ENCODE measurements at regions not wholly inside any gene's neighbourhood (a gene's known extent, or its start where the extent isn't known, plus 50 kb on each side); places are given as distances from the start of the nearest gene placed in this dataset.

DNA sequence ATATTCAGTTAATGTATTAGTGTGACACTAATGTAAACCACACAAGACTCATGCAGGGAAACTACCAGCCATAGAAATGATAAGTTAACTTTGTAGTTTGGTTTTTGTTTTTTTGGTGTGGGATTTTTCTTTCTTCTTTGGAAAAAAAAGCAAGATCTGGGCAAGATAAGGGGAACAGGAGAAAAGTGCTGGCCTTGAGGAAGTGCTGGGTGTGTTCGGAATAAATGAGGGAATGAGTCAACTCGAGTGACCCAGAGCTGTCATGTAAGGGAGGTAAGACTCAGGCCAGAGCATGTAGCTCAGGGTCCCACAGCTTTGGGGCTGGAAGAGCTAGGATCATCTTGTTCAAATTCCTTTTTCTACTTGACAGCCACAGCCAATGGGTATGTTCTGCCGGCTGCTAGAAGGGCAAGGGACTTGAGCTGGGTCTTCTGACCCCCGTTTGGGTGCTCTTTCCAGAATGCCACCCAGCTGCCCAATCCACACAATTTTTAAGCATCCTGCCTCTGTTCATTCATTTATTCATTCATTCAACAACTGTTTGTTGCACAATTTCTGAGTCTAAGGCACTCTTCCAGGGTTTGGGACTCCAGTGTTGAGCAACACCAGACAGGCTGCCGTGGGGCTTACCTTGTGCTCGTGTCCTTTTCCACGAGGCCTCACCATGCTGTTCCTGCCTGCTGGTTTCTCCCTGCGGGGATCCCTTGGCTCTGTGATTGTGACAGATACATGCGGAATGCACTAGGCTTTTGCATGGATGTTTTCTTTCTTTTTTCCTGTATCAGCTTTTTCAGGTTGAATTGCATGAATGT is 54.5 kb downstream of the CLDN34 start:
- H3K4me1 Mint-ChIP-seq: peaks cover 30% of the 10 kb centered on the region
- peak overlapping the region; percentile 75 for H3K27ac Mint-ChIP-seq
- no peak overlapping the region for H3K4me3 Mint-ChIP-seq
- no peaks in the 10 kb centered on the region for H3K9me3 Mint-ChIP-seq
- ATAC-seq (no peak), DNase-seq (ENCODE audit: low spot score in 2 of 2) (no peak)
- H3K36me3 Mint-ChIP-seq: peaks cover 6% of the 10 kb centered on the region

DNA sequence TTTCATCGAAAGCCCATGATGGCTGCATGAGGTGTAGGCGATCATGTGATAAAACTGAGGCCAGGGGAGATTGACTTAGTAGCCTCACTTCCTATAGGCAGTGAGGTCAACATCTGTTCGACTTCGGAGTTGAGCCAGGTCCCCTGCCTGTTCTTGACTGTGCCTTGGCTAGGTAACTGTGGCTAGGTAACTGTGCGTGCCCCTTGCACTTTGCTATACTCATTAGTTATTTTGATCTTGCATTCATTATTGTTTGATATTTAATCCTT is 55.0 kb downstream of the CLDN34 start:
- peaks cover 25% of the 10 kb centered on the region for H3K4me1 Mint-ChIP-seq
- no peak overlapping the region for H3K27ac Mint-ChIP-seq
- ATAC-seq (no peak), DNase-seq (ENCODE audit: low spot score in 2 of 2) (no peak)
- H3K36me3 Mint-ChIP-seq: peaks cover under 1% of the 10 kb centered on the region
- H3K9me3 Mint-ChIP-seq: no peaks in the 10 kb centered on the region
- H3K4me3 Mint-ChIP-seq: no peak overlapping the region

DNA sequence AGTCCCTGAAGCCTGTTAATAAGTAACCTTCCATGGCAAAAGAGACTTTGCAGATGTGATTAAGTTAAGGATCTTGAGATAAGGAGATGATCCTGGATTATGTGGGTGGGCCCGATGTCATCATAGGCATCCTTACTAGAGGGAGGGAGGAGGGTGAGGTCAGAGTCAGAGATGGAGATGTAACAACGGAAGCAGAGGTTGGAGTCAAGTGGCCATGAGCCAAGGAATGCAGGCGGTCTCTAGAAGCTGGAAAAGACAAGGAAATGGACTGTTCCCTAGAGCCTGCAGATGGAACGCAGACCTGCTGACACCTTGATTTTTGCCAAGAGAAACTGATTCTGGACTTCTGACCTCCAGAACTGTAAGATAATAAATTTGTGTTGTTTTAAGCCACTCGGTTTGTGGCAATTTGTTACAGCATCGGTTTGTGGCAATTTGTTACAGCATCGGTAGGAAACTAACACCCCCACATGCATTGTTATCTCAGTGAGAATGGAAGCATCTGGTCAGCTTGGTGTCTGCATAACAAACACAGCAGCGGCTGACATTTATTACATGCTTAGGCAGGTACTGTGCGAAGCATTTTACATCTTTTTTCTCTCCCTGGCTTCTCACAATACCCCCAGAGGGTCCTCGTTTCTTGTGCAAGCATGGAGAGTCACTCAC is 55.6 kb downstream of the CLDN34 start:
- no peak for ATAC-seq
- no peaks in the 10 kb centered on the region for H3K36me3 Mint-ChIP-seq
- no peaks in the 10 kb centered on the region for H3K9me3 Mint-ChIP-seq
- DNase-seq (ENCODE audit: low spot score in 2 of 2): no peak
- H3K27ac Mint-ChIP-seq: no peak overlapping the region
- peaks cover 29% of the 10 kb centered on the region for H3K4me1 Mint-ChIP-seq
- no peak overlapping the region for H3K4me3 Mint-ChIP-seq

DNA sequence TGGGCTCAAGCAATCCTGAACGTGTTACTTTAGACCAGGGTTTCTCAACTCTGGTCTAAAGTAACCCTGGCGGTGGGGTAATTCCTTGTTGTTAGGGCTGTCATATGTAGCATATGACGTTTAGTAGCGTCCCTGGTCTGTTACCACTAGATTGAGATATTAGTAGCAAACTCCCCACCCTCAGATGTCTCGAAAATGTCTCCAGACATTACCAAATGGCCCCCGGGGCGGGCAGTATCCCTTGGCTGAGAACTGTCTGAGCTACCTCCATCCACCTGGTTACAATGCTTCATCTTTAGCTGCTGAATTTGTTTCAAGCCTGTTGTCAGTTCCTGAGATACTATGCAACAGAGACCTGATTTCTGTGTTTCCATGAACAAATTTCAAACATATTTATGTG is 56.7 kb downstream of the CLDN34 start:
- Mint-ChIP-seq H3K36me3 (no peaks in the 10 kb centered on the region), H3K27ac (no peak overlapping the region), H3K4me1 (peaks cover 31% of the 10 kb centered on the region), H3K9me3 (no peaks in the 10 kb centered on the region), H3K4me3 (no peak overlapping the region)
- ATAC-seq: no peak
- DNase-seq (ENCODE audit: low spot score in 2 of 2): no peak

DNA sequence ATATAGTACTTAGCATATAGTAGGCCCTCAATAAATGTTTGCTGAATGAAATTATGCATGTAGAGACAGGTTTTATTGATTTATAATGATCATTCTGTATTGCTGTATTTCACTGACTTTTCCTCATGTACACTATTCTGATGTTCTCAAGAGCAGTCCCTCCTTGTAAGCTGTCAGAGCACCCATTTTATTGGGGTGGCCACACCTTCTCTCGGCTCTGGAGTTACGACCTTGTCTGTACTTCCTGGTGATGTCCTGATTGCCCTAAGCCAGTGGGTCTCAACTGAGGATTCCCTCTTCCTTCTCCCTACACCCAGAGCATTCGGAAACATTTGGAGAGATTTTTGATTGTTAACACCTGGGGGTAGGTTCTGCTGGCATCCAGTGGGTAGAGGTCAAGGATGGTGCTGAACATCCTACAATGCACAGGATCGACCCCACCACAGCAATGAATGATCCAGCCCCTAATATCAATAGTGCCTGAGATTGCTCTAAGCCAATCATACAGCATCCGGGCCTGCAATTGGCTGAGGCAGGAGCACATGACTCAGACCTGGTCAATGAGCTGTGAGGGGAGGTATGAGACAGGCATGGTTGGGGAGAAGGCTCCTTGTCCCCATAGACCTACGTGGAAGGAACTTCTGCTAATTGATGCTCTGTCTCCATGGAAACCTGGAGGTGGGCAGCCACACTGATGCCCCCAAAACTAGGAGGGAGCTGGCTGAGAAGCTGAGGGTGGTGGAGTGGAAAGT is 58.8 kb downstream of the CLDN34 start:
- H3K9me3 Mint-ChIP-seq: no peaks in the 10 kb centered on the region
- H3K27ac Mint-ChIP-seq: no peak overlapping the region
- peaks cover 31% of the 10 kb centered on the region for H3K4me1 Mint-ChIP-seq
- H3K4me3 Mint-ChIP-seq: no peak overlapping the region
- no peak for DNase-seq (ENCODE audit: low spot score in 2 of 2)
- no peaks in the 10 kb centered on the region for H3K36me3 Mint-ChIP-seq
- ATAC-seq: no peak

DNA sequence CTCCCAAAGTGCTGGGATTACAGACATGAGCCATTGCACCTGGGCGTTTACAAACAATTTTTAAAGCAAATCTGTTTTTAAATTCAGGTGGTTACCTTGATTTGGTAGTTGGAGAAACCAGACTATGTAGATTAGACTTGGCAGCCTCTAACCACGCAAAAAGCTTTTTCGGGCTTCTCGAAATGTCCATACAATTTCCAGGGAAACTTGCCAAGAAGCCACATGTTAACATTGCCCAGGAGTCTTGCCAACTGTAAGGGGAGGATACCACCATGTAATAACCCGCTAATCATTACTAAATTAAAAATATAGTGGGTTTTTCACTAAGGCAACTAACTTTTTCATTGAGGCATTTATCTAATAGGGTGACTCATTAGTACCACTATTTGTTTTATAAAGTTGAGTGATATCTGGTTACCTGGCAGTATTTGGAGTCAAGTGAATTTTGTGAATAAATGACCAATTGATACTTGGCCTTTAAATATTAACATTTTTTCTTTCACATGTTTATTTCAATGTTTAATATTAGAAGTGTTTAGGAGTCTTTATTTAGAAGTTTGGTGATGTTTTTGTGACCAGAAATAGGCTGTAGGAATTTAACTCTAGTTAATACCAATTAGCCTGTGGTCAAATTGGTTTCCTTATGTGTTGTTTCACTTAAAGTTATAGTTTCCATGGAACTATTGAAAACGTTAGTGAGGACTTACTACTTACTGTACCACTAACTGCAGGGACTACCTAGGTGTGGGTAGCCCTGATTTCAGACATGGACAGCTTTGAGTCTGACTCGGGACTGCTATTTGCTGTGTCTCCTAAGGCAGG is 61.3 kb downstream of the CLDN34 start:
- H3K9me3 Mint-ChIP-seq: no peaks in the 10 kb centered on the region
- no peak overlapping the region for H3K4me3 Mint-ChIP-seq
- ATAC-seq: no peak
- no peak for DNase-seq (ENCODE audit: low spot score in 2 of 2)
- no peak overlapping the region for H3K27ac Mint-ChIP-seq
- H3K36me3 Mint-ChIP-seq: no peaks in the 10 kb centered on the region
- peaks cover 26% of the 10 kb centered on the region for H3K4me1 Mint-ChIP-seq

DNA sequence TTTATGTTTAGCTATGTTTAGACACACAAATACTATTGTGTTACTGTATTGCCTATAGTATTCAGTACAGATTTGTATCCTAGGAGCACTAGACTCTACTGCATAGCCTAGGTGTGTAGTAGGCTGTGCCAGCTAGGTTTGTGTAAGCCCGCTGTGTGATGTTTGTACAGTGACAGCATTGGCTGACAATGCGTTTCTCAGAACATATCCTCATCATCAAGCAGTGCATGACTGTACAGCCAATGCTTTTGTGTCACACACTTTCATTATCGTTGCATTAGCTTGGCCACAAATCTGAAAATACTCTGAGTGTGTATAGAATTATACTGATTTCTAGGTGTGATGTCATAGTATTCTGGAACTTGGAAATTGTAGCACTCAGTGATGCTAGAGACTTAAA is 63.4 kb downstream of the CLDN34 start:
- H3K36me3 Mint-ChIP-seq: no peaks in the 10 kb centered on the region
- H3K9me3 Mint-ChIP-seq: no peaks in the 10 kb centered on the region
- peak; percentile 76 for ATAC-seq
- peak overlapping the region; percentile 50 for H3K27ac Mint-ChIP-seq
- H3K4me3 Mint-ChIP-seq: no peak overlapping the region
- H3K4me1 Mint-ChIP-seq: peaks cover 26% of the 10 kb centered on the region
- DNase-seq (ENCODE audit: low spot score in 2 of 2): no peak

DNA sequence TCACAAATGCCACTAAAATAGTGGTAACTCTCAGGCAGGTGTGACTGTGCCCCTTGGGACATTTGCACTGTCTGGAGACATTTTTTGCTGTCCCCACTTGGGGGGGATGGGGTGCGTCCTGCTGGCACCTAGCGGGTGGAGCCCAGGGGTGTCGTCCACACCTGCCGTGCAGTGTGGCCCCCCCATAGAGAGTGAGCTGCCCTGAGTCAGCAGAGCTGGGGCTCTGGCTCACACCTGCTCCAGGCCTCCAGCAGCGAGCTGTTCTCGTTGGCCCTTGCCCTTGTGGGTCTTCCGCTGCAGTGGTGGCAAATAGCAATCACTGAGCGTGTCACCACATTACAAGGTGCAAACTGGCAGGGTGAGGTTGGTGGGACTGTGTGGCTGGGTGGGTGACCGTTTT is 64.6 kb downstream of the CLDN34 start:
- DNase-seq (ENCODE audit: low spot score in 2 of 2) (no peak), ATAC-seq (no peak)
- Mint-ChIP-seq H3K27ac (no peak overlapping the region), H3K36me3 (no peaks in the 10 kb centered on the region), H3K4me3 (no peak overlapping the region), H3K4me1 (peaks cover 20% of the 10 kb centered on the region), H3K9me3 (no peaks in the 10 kb centered on the region)

DNA sequence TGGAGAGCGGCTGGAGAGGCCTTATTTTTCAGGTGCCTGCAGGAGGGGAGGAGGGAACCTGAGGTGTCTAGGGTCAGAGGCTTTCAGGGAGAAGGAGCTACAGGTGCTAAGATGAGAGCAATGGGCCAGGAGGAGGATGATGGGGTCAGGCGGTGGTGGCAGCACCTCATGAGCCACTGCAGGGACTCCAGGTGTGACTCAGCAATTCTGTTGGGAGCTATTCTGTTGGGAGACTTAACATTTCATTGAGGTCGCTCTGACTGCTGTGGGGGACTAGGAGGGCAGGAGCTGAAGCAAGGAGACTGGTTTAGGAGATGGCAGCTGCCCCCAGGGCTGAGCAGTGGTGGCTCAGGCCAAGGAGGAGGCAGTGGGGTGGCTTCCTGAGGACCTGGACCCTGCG is 65.0 kb downstream of the CLDN34 start:
- Mint-ChIP-seq H3K9me3 (no peaks in the 10 kb centered on the region), H3K4me3 (no peak overlapping the region)

DNA sequence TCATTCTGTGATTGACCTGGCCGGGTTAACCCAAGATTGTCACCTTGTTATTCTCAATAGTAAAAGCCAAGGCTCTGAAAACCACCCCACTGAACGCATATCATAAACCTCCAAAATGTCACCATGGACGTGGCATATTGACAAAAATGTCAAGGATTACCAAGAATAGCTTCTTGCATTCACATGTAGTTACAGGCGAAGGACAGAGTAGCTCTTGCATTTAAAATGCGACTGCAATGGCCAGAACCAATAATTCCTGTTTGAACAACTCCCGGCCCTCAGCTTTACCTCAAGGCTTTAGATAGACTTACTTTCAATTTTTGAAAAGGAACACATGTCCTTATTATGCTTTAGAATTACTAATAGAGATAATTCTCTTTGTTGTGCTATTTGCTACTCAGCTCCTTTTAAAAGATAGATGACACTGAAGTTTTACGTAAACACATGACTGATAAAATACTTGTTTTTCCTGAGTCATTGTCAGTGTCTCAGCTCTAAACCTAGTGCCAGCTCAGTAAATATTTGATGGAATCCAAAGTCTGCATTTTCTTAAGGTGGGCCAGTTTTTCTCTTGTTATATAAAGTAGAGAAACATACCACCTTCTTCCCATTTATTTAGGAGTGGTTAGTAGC is 66.3 kb downstream of the CLDN34 start:
- Mint-ChIP-seq H3K9me3 (no peaks in the 10 kb centered on the region), H3K27ac (no peak overlapping the region), H3K36me3 (no peaks in the 10 kb centered on the region), H3K4me3 (no peak overlapping the region), H3K4me1 (peaks cover 13% of the 10 kb centered on the region)
- DNase-seq (ENCODE audit: low spot score in 2 of 2): no peak
- ATAC-seq: no peak

More for the DNA sequence above, 65.0 kb downstream of the CLDN34 start:
- DNase-seq (ENCODE audit: low spot score in 2 of 2) (no peak), ATAC-seq (no peak)
- H3K27ac Mint-ChIP-seq: no peak overlapping the region
- H3K36me3 Mint-ChIP-seq: no peaks in the 10 kb centered on the region
- H3K4me1 Mint-ChIP-seq: peaks cover 20% of the 10 kb centered on the region

DNA sequence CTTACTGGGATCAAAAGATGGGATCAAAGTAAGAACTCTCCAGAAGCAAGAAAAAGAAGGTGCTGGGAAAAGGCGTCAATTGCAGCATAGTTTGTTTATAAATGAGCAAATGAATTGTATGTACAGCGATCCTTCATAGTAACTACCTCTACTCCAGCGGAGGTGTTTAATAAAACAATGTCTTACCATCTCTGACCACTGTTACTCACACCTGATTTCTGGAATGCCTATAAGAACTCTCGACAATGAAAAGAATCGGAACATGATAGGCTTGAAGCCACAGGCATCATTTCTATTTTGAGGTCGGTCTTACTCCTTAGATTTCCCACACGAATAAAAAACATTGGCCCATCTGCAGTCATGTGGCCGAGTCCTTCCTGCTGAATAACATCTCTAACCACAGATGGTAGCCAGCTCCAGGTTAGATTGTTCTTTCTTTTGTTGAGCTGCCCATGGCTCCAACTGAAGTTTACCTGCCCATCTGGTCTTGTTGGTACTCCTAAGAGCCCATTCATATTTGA is 67.6 kb downstream of the CLDN34 start:
- Mint-ChIP-seq H3K4me3 (no peak overlapping the region), H3K4me1 (peaks cover 15% of the 10 kb centered on the region), H3K36me3 (no peaks in the 10 kb centered on the region), H3K27ac (no peak overlapping the region), H3K9me3 (no peaks in the 10 kb centered on the region)
- ATAC-seq (no peak), DNase-seq (ENCODE audit: low spot score in 2 of 2) (no peak)

DNA sequence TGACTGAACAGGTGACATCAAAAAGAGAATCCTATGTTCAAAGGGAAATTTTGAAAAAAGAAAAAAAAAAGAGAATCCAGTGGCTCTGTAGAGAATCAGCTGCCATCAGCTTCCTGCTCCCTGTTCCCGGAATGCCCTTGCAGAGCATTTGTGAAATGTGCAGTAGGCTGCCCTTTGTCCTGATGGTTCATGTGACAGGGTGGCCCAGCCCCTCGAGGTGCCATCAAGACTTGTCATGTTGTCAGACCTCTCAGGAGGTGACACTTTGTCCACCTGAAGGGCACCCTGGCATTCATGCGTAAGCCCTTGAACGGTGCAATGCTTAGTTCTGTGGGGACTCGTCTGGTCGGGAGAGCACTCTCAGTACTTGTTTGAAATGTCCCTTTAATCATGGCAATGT is 71.4 kb downstream of the CLDN34 start:
- Mint-ChIP-seq H3K27ac (no peak overlapping the region), H3K4me3 (no peak overlapping the region), H3K4me1 (peaks cover 13% of the 10 kb centered on the region), H3K9me3 (no peaks in the 10 kb centered on the region), H3K36me3 (no peaks in the 10 kb centered on the region)
- DNase-seq (ENCODE audit: low spot score in 2 of 2): no peak
- no peak for ATAC-seq

DNA sequence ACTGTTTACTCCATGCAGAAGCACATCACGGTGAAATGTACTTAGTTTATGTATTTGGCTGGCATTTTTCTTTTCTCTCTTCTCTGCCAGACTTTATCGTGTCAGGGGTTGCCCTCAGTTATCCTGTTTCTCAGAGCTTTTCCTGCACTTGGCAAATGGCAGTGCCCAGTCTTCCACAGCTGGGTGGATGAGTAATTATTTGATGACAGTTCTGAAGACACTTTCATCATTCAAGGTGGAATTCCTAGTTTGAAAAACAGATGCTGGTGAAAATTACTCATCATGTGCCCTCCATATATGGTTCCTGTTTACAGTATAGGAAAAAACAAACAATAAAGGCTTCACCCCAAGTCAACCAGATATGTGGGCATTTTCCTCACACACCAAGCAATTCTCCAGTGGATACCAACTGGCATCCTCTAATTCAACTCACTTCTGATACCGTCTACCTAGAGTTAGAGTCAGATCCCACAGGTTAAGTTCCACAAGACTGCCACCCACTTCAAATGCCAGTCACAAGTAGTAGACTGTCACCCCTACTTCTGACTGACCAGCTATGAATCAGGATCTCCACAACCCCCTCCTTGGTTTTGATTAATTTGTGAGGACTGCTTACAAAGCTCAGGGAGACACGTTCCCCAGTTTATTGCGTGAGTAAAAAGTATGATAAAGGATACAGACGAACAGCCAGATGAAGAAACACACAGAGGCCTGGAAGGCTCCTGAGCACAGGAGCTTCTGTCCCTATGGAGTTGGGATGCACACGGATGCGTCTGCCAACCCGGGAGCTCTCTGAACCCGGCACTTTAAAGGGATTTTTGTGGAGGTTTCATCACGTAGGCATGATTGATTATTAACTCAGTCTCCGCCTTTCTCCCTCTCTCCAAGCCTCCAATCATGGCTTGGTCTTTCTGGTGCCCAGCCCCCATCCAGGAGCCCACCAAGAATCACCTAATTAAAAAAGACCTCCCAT is 72.9 kb downstream of the CLDN34 start:
- DNase-seq (ENCODE audit: low spot score in 2 of 2): no peak
- peaks cover 7% of the 10 kb centered on the region for H3K4me1 Mint-ChIP-seq
- no peak overlapping the region for H3K27ac Mint-ChIP-seq
- no peak overlapping the region for H3K4me3 Mint-ChIP-seq
- ATAC-seq: peak; percentile 70
- H3K36me3 Mint-ChIP-seq: no peaks in the 10 kb centered on the region
- H3K9me3 Mint-ChIP-seq: no peaks in the 10 kb centered on the region

DNA sequence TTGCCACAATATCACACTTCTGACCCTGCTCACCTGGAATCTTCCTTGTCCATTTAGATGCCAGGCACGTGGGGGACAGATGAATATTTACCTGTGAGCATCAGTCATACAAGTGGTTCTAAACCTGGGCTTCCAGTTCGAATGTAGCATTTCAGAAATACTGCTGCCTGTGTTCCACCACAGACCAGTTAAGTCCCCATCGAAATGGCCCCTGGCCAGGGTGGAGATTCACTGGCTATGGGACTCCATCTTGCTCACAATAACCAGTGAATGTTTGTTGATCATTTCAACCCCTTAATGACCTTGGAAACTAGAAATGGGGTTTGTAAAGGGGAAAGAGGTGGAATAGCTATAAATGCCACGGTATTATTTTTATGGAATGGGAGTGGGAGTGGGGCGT is 73.8 kb downstream of the CLDN34 start:
- ATAC-seq (no peak), DNase-seq (ENCODE audit: low spot score in 2 of 2) (no peak)
- Mint-ChIP-seq H3K27ac (no peak overlapping the region), H3K4me1 (peaks cover 7% of the 10 kb centered on the region), H3K9me3 (no peaks in the 10 kb centered on the region), H3K4me3 (no peak overlapping the region), H3K36me3 (no peaks in the 10 kb centered on the region)

Data from stimulated activated effector memory CD8-positive, alpha-beta T cell treated with anti-CD3 and anti-CD28 coated beads, Interleukin-12 subunit alpha, Interleukin-12 subunit beta, amount 100 ng/mL, for 72 hours (primary cell).